Large intestine (tissue), 3 donors: ENCODE measurements at regions not wholly inside any gene's neighbourhood (a gene's known extent, or its start where the extent isn't known, plus 50 kb on each side); places are given as distances from the start of the nearest gene placed in this dataset.

Source experiments
- DNase-seq, 2 donors: peaks; one replicate each; pipeline versions ENCODE4 v3.0.0 to v3.0.0-alpha.2; 2013
- H3K27ac ChIP-seq: one replicate; pipeline ENCODE4 v1.5.1; 2013; ENCODE audit warnings: low read length
- H3K27me3 ChIP-seq: 2 replicates; pipeline ENCODE4 v1.6.1; 2013; ENCODE audit warnings: low read length; ENCODE audit not compliant: control insufficient read depth, insufficient read depth
- H3K36me3 ChIP-seq: 2 replicates; pipeline ENCODE4 v1.6.1; 2013; ENCODE audit warnings: low read length; ENCODE audit not compliant: control insufficient read depth, insufficient read depth
- H3K4me1 ChIP-seq: one replicate; pipeline ENCODE4 v1.6.1; 2013; ENCODE audit warnings: low read length; ENCODE audit not compliant: control insufficient read depth, insufficient read depth
- H3K4me3 ChIP-seq: one replicate; pipeline ENCODE4 v1.5.1; 2013; ENCODE audit warnings: low read length
- H3K9me3 ChIP-seq: one replicate; pipeline ENCODE4 v1.6.1; 2013; ENCODE audit warnings: mild to moderate bottlenecking, low read depth, low read length, moderate library complexity; ENCODE audit not compliant: control insufficient read depth
- WGBS: methylation state at CpG from one replicate; pipeline ENCODE4 v1.1.5; 2013; ENCODE audit warnings: low lambda C conversion rate; ENCODE audit not compliant: insufficient coverage; 5-methylcytosine and 5-hydroxymethylcytosine counted together

DNA sequence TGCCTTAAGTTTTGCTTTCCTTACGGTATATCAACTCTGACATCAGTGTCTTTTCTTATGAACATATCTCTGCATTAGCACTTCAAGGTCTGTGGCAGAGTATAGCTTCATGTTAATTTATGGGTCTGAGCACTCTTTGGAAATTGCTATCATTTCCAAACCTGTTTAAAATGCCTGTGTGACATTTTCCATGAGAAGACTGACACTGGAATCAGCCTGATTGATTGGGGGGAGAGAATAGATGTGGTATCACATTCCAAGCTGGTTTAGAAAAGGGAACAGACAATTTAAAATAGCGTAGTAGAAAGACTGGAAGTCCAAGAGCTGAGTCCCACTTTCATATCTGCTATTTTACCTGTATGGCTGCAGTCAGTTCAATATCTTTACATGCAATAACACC, 272.1 kb upstream of the CDH10 start:
- H3K27ac ChIP-seq = no peak overlapping the region
- H3K36me3 ChIP-seq = no peaks in the 10 kb centered on the region
- WGBS = 90% methylated on average over 1 of the region's 2 CpGs
- H3K27me3 ChIP-seq = no peaks in the 10 kb centered on the region
- no peaks in the 10 kb centered on the region for H3K4me1 ChIP-seq
- H3K9me3 ChIP-seq = no peaks in the 10 kb centered on the region
- no peak overlapping the region for H3K4me3 ChIP-seq
- no peak for DNase-seq

DNA sequence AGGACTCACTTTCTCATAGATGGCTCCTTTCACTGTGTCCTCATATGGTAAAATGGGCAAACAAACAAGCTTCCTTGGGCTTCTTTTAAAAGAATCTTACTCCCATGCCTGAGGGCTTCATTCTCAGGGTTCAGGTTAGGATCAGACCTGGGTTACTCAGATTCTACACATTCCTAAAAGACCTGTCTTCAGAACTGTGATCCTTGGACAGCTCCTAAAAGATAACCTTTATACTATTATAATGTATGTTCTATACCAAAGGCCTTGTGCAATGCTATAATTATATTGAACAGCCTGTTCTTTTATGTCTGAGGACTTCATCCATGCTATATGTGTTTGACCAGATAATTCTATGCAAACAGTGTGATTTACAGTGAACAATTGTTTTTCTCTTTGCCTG, 264.4 kb upstream of the CDH10 start:
- H3K4me1 ChIP-seq = no peaks in the 10 kb centered on the region
- no peaks in the 10 kb centered on the region for H3K36me3 ChIP-seq
- H3K27me3 ChIP-seq = no peaks in the 10 kb centered on the region
- no peak overlapping the region for H3K27ac ChIP-seq
- H3K4me3 ChIP-seq = no peak overlapping the region
- H3K9me3 ChIP-seq = no peaks in the 10 kb centered on the region
- no peak for DNase-seq

DNA sequence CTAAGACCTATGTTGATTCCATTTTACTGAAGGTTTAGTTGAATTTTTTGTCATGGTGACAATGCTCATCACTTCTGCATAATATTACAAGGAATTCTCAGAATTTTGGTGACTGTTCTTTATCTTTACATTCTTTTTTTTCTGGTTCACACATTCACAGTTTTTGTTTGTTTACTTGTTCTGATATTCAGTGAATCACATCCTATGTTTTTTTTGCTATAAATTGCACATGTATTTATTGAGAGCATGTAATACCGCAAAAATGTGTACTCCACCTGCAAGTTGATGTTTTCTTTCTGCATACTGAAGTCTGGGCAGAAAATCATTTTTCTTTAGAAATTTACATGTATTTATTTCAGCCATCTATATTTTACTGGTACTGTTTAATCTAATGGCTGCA, 261.9 kb upstream of the CDH10 start:
- no peaks in the 10 kb centered on the region for H3K36me3 ChIP-seq
- no peak overlapping the region for H3K27ac ChIP-seq
- no peaks in the 10 kb centered on the region for H3K27me3 ChIP-seq
- H3K4me1 ChIP-seq = no peaks in the 10 kb centered on the region
- no peaks in the 10 kb centered on the region for H3K9me3 ChIP-seq
- WGBS = no CpG with 5 or more reads among the region's 1 CpG
- H3K4me3 ChIP-seq = no peak overlapping the region
- no peak for DNase-seq

DNA sequence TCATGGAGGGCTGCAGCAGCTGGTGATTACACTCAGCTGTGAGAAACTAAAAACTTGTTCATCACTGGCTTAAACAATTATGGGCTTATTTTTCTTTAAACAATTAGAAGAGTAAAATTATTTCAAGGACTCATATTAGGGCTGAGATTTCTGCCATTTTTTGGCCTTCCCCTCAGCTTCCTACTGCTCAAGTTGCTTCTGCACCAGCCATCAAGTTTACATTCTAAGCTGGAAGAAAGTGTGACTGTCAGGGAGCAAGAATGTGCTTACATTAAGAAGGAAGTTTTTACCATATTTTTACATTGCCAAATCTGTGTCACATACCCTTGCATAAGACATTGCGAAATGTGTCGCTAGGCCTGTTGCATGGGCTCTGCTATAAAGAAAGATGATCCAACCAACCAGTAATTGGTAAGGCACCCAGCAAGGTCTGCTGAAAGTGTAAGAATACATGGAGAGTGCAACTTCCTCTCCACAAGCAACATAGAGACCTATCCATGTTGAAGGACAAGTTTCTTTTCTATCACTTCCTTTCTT, 260.3 kb upstream of the CDH10 start:
- Histone ChIP-seq H3K4me1 (no peaks in the 10 kb centered on the region), H3K27me3 (no peaks in the 10 kb centered on the region), H3K4me3 (no peak overlapping the region), H3K27ac (no peak overlapping the region), H3K9me3 (no peaks in the 10 kb centered on the region), H3K36me3 (no peaks in the 10 kb centered on the region)
- no CpG with 5 or more reads among the region's 2 CpGs for WGBS
- no peak for DNase-seq

DNA sequence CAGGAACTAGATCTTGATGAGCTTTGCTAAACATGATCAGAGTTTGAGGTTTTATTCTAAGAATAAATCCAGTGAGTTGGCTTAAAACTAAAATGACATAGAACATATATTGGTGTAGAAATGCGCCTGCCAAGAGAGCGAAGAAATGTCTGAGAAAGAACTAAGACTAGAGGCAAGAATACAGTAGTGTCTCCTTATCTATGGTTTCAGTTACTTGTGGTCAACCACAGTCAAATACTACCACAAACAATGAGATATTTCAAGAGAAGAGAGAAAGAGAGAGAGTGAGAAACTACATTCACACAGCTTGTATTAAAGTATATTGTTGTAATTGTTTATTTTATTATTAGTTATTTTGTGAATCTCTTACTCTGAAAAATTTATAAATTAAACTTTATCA, 254.4 kb upstream of the CDH10 start:
- H3K4me1 ChIP-seq = no peaks in the 10 kb centered on the region
- no peak overlapping the region for H3K27ac ChIP-seq
- no peaks in the 10 kb centered on the region for H3K9me3 ChIP-seq
- no peak for DNase-seq
- no peaks in the 10 kb centered on the region for H3K36me3 ChIP-seq
- H3K4me3 ChIP-seq = no peak overlapping the region
- no peaks in the 10 kb centered on the region for H3K27me3 ChIP-seq
- WGBS = 94% methylated on average over 2 of the region's 2 CpGs

DNA sequence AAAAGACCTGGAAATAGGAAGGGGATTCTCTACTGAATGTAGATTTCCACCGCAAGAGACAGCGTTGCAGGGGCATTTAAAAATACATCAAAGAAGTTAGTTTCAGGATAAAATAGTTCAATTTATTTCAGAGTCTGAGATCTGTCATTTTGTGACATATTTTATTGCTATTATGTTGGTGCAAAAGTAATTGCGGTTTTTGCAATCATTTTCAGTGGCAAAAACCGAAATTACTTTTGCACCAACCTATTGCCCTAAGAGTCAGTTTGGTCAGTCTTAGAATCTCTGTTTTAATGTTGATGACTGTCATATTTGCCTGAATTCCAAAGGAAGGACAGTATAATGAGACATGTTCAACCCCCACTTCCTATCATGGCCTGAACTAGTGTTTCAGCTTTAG, 219.5 kb upstream of the CDH10 start:
- Histone ChIP-seq H3K4me3 (no peak overlapping the region), H3K27ac (no peak overlapping the region), H3K9me3 (no peaks in the 10 kb centered on the region), H3K36me3 (no peaks in the 10 kb centered on the region), H3K4me1 (no peaks in the 10 kb centered on the region), H3K27me3 (no peaks in the 10 kb centered on the region)
- no peak for DNase-seq
- 100% methylated on average over 3 of the region's 4 CpGs for WGBS

DNA sequence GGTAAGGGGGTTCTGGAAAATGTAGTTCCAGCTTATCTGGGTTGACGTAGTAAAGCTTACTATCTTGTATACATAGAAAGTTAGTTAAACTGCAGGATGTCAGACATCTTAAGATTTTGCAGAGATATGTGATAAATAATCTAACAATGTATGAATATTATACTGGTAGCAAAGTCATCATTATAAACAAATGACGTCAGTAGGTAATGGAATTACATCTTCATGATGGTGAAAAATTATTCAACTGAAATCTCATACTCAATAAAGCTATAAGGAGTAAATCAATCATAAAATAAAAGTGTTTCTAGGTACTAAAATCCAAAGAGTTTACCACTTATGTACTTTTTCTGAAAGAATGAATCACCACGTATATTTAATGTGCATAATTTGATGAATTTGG, 217.3 kb upstream of the CDH10 start:
- H3K9me3 ChIP-seq = no peaks in the 10 kb centered on the region
- no peak overlapping the region for H3K27ac ChIP-seq
- no peaks in the 10 kb centered on the region for H3K27me3 ChIP-seq
- no peak overlapping the region for H3K4me3 ChIP-seq
- no peaks in the 10 kb centered on the region for H3K4me1 ChIP-seq
- 63% methylated on average over 1 of the region's 3 CpGs for WGBS
- H3K36me3 ChIP-seq = no peaks in the 10 kb centered on the region
- no peak for DNase-seq

DNA sequence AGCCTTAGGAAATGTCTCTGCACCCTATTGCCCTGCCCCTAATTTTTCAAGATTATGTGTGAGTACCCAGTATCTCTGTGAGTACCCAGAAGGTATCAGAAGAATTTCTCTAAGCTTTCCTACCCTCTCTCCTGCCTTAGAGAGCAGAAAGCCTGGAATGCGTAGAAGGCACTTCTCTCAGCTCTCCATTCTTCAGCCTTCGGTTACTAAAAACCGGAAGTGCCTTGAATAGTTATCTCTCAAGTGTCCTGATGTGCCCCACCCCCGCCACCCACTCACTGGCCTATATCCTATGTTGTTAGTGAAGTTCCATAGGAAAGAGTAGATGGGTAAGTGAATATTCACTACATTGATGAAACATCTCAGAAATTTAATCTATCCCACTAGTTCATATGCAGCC, 210.7 kb upstream of the CDH10 start:
- Histone ChIP-seq H3K4me1 (no peaks in the 10 kb centered on the region), H3K9me3 (no peaks in the 10 kb centered on the region), H3K36me3 (no peaks in the 10 kb centered on the region), H3K4me3 (no peak overlapping the region), H3K27me3 (no peaks in the 10 kb centered on the region), H3K27ac (no peak overlapping the region)
- WGBS = no CpG with 5 or more reads among the region's 4 CpGs
- DNase-seq = no peak

DNA sequence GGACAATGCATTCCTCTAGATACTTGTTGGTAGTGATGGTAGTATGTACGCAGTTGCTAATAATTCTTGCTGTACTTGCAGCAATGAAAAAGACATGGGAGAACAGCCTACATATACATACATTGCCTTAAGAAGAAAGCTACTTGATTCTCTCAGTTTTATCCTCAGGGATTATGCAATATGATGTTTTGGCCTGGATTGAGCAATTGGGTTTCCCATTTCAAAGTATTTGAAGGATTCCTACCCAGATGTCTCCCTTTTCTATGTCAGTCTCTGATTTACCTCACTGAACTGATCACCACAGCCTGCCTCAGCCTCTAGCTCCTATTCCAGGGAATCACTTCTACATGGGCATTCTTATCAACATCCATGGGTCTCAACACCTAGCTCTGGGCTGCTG, 210.1 kb upstream of the CDH10 start:
- no CpG with 5 or more reads among the region's 1 CpG for WGBS
- Histone ChIP-seq H3K27ac (no peak overlapping the region), H3K4me1 (no peaks in the 10 kb centered on the region), H3K4me3 (no peak overlapping the region), H3K36me3 (no peaks in the 10 kb centered on the region), H3K27me3 (no peaks in the 10 kb centered on the region), H3K9me3 (no peaks in the 10 kb centered on the region)
- DNase-seq = no peak

DNA sequence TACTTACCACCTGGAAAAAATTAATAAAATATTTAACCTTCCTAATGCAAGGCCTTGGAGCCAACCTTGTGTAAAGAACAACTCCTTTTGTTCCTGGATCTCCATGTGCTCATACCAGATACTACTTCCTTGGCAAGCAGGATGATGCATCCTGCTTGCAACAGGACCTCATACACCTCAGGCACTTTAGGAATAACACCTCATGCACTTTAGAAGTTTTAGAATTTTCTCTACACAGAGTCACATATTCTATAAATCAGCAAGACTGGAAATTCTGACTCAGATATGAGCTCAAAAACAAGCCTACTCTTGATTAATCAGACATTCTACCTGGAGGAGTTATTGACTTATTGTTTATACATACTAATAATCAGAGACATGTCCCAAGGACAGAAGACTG, 209.6 kb upstream of the CDH10 start:
- no peak overlapping the region for H3K27ac ChIP-seq
- H3K36me3 ChIP-seq = no peaks in the 10 kb centered on the region
- H3K9me3 ChIP-seq = no peaks in the 10 kb centered on the region
- no peak for DNase-seq
- H3K27me3 ChIP-seq = no peaks in the 10 kb centered on the region
- H3K4me1 ChIP-seq = no peaks in the 10 kb centered on the region
- no peak overlapping the region for H3K4me3 ChIP-seq

DNA sequence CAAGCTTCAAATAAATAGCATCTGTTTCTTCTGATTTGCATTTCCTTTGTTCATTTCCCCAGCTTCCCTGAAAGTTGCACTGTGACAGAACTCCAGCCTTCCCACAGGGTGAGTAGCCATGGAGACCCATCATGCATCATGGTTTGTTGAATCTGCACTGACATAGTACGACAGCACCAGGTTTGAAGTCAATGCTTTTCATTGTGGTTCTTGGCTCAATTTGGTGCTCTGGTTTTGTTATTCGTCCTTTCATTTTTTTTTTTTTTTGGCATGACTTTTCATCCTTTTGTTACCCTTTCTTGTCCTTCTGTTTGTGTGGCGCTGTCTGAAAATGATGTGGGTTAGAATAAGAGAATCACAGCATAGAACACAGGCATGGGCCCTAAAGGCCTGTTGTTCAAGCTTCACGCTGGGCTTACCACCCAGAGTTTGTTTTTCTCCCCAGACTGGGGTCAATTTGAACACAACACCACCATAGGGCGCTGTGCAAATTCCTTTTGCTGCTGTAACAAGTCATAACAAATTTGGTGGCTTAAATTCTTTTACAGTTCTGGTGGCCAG, 206.2 kb upstream of the CDH10 start:
- Histone ChIP-seq H3K9me3 (no peaks in the 10 kb centered on the region), H3K27me3 (no peaks in the 10 kb centered on the region), H3K4me1 (no peaks in the 10 kb centered on the region), H3K27ac (no peak overlapping the region), H3K36me3 (no peaks in the 10 kb centered on the region), H3K4me3 (no peak overlapping the region)
- DNase-seq = no peak
- WGBS = 100% methylated on average over 2 of the region's 5 CpGs
